Transverse colon (tissue), 4 donors: ENCODE measurements at regions not wholly inside any gene's neighbourhood (a gene's known extent, or its start where the extent isn't known, plus 50 kb on each side); places are given as distances from the start of the nearest gene placed in this dataset.

ENCODE experiments used
- DNase-seq: peaks from one replicate; pipeline ENCODE4 v3.0.0-alpha.2; 2019
- H3K27ac ChIP-seq, 4 donors: fragments of 200-600 bp; sonication (generic); 2 replicates each; pipeline ENCODE4 v1.5.1; 2016 to 2018; ENCODE audit warnings: inconsistent platforms in 4 of 4
- H3K27me3 ChIP-seq: fragments of 200-600 bp; sonication (generic); 2 replicates; pipeline ENCODE4 v1.5.1; 2017; ENCODE audit warnings: inconsistent platforms
- H3K36me3 ChIP-seq, 4 donors: fragments of 200-600 bp; sonication (generic); 2 replicates each; pipeline ENCODE4 v1.5.1; 2017 to 2019; ENCODE audit warnings: inconsistent platforms in 4 of 4
- H3K4me1 ChIP-seq, 4 donors: fragments of 200-600 bp; sonication (generic); 2 replicates each; pipeline ENCODE4 v1.5.1; 2017 to 2020; ENCODE audit warnings: inconsistent platforms in 4 of 4
- H3K4me3 ChIP-seq, 4 donors: fragments of 200-600 bp; sonication (generic); 1 replicate in 1 of 4; 2 replicates in 3 of 4; pipeline versions ENCODE4 v1.5.1 to v1.6.1; 2017 to 2019; ENCODE audit warnings: inconsistent platforms in 4 of 4
- H3K9me3 ChIP-seq, 2 donors: fragments of 200-600 bp; sonication (generic); 2 replicates each; pipeline ENCODE4 v1.5.1; 2017 to 2019; ENCODE audit warnings: inconsistent platforms in 2 of 2
- EP300 ChIP-seq: sonication (generic); formaldehyde crosslinking; IDR thresholded peaks from one replicate; pipeline ENCODE4 v1.6.1; 2017; ENCODE audit warnings: antibody characterized with exemption, low read depth
- POLR2A ChIP-seq: fragments of 450-650 bp; IDR thresholded peaks from one replicate; pipeline ENCODE4 v1.6.1; 2016; ENCODE audit warnings: antibody characterized with exemption, mild to moderate bottlenecking, moderate library complexity
- POLR2AphosphoS5 ChIP-seq, 3 donors: sonication (generic); formaldehyde crosslinking; IDR thresholded peaks; one replicate each; pipeline ENCODE4 v1.6.1; 2016; ENCODE audit warnings: antibody characterized with exemption in 3 of 3
- WGBS, 2 donors: methylation state at CpG; one replicate each; pipeline ENCODE4 v1.1.5; 2018; ENCODE audit warnings: low coverage in 1 of 2; 5-methylcytosine and 5-hydroxymethylcytosine counted together
- in situ Hi-C, 4 donors: fragments of 200-750 bp; cut with MboI; loops; one replicate each; pipeline versions ENCODE4 v1.15.0 to v1.15.1; 2017; ENCODE audit warnings: low sequenced_read_pairs in 3 of 4, low pct_ligation_motif_present in 1 of 4, low pct_unique_long_range_greater_than_20kb in 1 of 4
- intact Hi-C: fragments of 100-400 bp; cut with DNase I; formaldehyde crosslinking; loops from one replicate; pipeline ENCODE4 v1.15.1; 2023; ENCODE audit warnings: low total_unique reads
- TF ChIP-seq, protein P1 (sequence below), 5 experiments: fragments of 200-600 bp in 3 of 5; fragments of 450-650 bp in 2 of 5; sonication (generic) in 3 of 5; IDR thresholded peaks; 1 replicate in 2 of 5; 2 replicates in 3 of 5; pipeline ENCODE4 v1.5.1; 2016 to 2017; ENCODE audit warnings: antibody characterized with exemption in 5 of 5, inconsistent platforms in 3 of 5, mild to moderate bottlenecking in 2 of 5, moderate library complexity in 1 of 5

DNA sequence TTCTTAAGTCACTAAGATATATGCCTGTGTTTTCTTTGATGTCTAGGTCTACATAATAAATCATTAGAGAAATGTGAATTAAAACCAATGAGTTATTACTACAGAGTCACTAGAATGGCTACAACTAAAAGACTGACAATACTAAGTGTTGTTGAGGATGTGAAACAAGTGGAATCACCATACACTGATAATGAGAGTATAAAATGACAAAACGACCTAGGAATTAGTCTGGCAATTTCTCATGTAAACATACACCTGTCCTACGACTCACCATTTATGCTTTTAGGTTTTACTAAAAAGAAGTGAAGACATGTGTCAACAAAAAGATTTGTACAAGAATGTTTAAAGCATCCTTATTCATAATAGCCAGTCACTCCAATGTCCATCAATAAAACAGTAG is 75.2 kb upstream of the SATB1 start:
- Histone ChIP-seq H3K27me3 (no peaks in the 10 kb centered on the region), H3K36me3 (no peaks in the 10 kb centered on the region), H3K4me3 (no peak overlapping the region), H3K4me1 (no peaks in the 10 kb centered on the region), H3K27ac (no peak overlapping the region), H3K9me3 (no peaks in the 10 kb centered on the region)
- in situ Hi-C loops = no loop called here
- no peak for DNase-seq
- intact Hi-C loops = no loop called here
- 68 to 71% methylated on average over 2 of the region's 2 CpGs for WGBS, 2 donors
- TF ChIP-seq, protein P1, sequence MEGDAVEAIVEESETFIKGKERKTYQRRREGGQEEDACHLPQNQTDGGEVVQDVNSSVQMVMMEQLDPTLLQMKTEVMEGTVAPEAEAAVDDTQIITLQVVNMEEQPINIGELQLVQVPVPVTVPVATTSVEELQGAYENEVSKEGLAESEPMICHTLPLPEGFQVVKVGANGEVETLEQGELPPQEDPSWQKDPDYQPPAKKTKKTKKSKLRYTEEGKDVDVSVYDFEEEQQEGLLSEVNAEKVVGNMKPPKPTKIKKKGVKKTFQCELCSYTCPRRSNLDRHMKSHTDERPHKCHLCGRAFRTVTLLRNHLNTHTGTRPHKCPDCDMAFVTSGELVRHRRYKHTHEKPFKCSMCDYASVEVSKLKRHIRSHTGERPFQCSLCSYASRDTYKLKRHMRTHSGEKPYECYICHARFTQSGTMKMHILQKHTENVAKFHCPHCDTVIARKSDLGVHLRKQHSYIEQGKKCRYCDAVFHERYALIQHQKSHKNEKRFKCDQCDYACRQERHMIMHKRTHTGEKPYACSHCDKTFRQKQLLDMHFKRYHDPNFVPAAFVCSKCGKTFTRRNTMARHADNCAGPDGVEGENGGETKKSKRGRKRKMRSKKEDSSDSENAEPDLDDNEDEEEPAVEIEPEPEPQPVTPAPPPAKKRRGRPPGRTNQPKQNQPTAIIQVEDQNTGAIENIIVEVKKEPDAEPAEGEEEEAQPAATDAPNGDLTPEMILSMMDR (IDR thresholded peaks at IDR 0.05) = no peak
- no peak for TF ChIP-seq POLR2AphosphoS5 (IDR thresholded peaks at IDR 0.05)
- TF ChIP-seq POLR2A = no peak
- TF ChIP-seq EP300 = no peak

DNA sequence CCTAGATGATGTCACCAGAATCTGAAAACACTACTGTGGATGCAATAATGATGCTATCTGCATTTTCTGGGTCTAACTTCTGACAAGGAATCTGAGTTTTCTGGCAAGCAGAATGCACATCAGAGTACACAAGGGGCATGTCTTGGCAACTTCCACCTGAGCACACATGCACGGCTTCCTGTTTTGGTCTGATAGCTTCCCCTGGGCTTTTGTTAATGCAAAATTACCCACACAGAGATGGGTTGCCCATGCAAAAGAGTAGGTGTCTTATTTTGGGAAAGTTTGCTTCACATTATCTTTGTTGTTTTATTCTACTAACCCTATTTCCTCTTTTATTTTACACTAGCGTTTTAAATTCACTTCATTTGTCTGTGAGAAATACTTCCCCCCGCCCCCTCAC is 74.2 kb upstream of the SATB1 start:
- 68 to 70% methylated on average over 2 to 3 of the region's 3 CpGs for WGBS, 2 donors
- no peak for TF ChIP-seq EP300
- TF ChIP-seq POLR2A = no peak
- TF ChIP-seq, protein P1 (IDR thresholded peaks at IDR 0.05) = no peak
- no peak for TF ChIP-seq POLR2AphosphoS5 (IDR thresholded peaks at IDR 0.05)
- intact Hi-C loops (no loop called here), in situ Hi-C loops (no loop called here)
- no peaks in the 10 kb centered on the region for H3K4me1 ChIP-seq
- H3K27me3 ChIP-seq = no peaks in the 10 kb centered on the region
- DNase-seq = no peak
- no peaks in the 10 kb centered on the region for H3K36me3 ChIP-seq
- no peak overlapping the region for H3K4me3 ChIP-seq
- no peaks in the 10 kb centered on the region for H3K9me3 ChIP-seq
- no peak overlapping the region for H3K27ac ChIP-seq

DNA sequence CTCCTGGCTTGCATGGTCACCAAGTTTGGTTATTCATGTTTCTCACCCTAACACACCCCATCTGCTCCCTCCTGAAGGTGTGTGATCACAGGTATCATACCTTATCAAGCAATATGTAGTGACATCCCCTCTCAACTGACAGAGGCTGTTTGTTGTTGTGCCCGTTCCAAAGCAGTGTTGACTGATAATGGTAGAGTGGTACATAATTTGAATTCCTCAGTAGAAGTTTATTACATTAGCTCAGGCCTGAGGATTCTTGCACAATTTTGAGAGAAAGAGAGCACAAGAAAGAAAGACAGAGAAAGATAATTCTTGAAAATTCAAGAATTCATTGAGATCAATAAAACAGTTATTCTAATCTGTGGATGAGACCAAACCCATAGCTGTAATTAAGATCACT is 69.1 kb upstream of the SATB1 start:
- Histone ChIP-seq H3K4me1 (no peaks in the 10 kb centered on the region), H3K27me3 (no peaks in the 10 kb centered on the region), H3K4me3 (no peak overlapping the region), H3K9me3 (no peaks in the 10 kb centered on the region), H3K36me3 (no peaks in the 10 kb centered on the region), H3K27ac (no peak overlapping the region)
- TF ChIP-seq EP300 = no peak
- TF ChIP-seq, protein P1 (IDR thresholded peaks at IDR 0.05) = no peak
- no peak for TF ChIP-seq POLR2AphosphoS5 (IDR thresholded peaks at IDR 0.05)
- no peak for TF ChIP-seq POLR2A
- no peak for DNase-seq
- in situ Hi-C loops = no loop called here
- 92 to 100% methylated on average over 1 of the region's 1 CpG for WGBS, 2 donors
- intact Hi-C loops = no loop called here

DNA sequence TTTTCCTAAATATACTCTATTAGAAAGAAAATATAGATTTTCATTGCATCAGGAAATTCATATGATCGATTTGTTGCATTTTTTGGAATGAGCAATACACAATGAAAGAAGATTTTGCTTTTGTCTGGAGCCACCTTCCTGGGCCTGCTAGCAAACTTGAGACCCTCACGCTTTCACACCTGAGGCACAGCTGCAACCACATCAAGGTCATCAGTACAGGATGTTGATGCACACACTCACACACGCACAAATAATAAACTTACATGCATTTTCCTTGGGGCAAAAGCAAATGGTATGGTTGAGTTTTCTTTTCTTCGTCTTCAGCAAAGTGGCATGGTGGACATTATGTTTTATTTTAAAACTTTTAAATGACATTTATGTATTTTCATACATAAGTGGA is 64.8 kb upstream of the SATB1 start:
- intact Hi-C loops (no loop called here), in situ Hi-C loops (no loop called here)
- no peak for DNase-seq
- H3K4me3 ChIP-seq = no peak overlapping the region
- H3K4me1 ChIP-seq = no peaks in the 10 kb centered on the region
- 85 to 93% methylated on average over 3 to 4 of the region's 4 CpGs for WGBS, 2 donors
- TF ChIP-seq POLR2AphosphoS5 (IDR thresholded peaks at IDR 0.05) (no peak), EP300 (no peak), POLR2A (no peak)
- TF ChIP-seq, protein P1 (IDR thresholded peaks at IDR 0.05) = no peak
- H3K36me3 ChIP-seq = no peaks in the 10 kb centered on the region
- H3K9me3 ChIP-seq = peaks cover 0 to 2% of the 10 kb centered on the region in 2 donors
- no peaks in the 10 kb centered on the region for H3K27me3 ChIP-seq
- no peak overlapping the region for H3K27ac ChIP-seq
